ENCODE measurements at regions not wholly inside any gene's neighbourhood (a gene's known extent, or its start where the extent isn't known, plus 50 kb on each side); places are given as distances from the start of the nearest gene placed in this dataset.
"Not testable (repeated sequence)": the region's sequence is repeated elsewhere in the genome, so short reads cannot be mapped to it uniquely, and the experiment has no call there.

DNA sequence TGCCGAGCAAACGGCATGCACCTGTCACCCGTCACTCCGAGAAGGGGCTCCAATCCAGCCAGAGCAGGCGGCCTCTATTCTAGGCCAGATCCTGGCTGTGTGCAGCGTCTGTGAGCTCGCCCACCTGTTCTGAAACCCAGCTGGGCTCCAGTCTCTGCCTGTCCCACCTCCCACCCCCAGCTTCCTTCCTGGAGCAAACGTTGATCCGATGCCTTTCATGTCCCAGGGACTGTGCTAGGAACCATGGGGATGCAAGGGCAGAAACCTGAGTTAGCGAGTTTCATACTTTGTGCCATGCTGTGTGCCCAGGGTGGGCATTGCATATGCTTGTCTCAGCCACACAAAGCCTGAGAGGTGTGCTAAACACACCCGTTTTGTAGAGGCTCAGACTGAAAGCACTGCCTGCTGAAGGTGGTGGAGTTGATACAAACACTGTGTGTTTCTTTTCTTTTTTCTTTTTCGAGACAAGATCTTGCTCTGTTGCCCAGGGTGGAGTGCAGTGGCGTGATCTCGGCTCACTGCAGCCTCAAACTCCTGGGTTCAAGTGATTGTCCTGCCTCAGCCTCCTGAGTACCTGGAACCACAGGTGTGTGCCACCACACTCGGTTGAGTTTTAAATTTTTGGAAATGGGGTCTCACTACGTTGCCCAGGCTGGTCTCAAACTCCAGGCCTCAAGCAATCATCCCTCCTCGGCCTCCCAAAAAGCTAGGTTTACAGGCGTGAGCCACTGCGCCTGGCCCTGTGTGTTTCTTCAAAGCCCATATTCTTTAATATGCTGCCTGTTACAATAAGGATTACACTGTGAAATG lies 84.1 kb upstream of the MED13L start:
- no peak for DNase-seq (ENCODE audit: low read depth in 2 of 2)

DNA sequence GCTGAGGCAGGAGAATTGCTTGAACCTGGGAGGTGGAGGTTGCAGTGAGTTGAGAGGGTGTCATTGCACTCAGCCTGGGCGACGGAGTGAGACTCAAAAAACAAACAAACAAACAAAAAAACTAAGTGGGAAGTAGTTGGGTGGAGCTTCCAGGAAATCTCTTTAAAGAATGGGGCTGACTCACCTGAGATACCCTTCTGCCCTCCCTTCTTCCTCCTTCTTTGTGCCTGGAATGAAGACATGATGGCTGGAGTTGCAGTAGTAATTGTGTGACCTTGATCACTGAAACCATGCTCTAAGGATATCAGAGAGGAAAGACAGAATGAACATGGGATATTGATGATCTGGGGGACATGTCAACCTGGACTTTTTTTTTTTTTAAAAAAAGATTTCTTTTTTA lies 87.6 kb upstream of the MED13L start:
- DNase-seq (ENCODE audit: low read depth in 2 of 2) = no peak

DNA sequence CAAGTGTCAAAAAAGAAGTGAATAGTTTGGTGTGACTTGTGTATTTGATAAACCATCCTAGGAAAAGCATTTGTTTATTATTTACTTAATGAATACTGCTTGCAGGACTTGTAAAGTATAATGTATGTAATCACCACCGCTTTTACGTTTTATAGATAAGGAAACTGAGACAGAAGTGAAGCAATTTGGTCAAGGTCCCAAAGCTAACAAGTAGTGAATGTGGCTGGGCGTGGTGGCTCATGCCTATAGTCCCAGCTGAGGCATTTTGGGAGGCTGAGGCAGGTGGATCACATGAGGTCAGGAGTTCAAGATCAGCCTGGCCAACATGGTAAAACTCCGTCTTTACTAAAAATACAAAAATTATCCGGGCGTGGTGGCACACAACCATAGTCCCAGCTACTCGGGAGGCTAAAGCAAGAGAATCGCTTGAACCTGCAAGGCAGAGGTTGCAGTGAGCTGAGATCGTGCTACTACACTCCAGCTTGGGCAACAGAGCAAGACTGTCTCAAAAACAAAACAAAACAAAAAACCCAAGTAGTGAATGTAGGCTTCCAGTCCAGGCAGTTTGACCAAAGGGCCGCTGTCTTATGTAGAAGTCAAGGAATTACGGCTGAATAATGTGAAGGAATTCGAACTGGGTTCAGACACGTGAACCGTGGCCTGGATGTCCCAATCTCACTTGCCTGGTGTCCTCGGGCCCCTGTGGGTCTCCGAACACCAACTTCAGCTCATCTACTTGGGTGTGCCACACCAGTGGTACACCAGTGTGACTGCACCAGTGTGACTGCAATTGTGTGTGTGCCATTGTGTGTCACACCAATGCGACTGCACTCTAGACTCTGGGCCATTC lies 88.3 kb upstream of the MED13L start:
- no peak for DNase-seq (ENCODE audit: low read depth in 2 of 2)

- DNase-seq (ENCODE audit: low read depth in 2 of 2) = no peak
Observed at GRCh38 chr12:116366456-116366776, 88.9 kb upstream of the MED13L start.

DNA sequence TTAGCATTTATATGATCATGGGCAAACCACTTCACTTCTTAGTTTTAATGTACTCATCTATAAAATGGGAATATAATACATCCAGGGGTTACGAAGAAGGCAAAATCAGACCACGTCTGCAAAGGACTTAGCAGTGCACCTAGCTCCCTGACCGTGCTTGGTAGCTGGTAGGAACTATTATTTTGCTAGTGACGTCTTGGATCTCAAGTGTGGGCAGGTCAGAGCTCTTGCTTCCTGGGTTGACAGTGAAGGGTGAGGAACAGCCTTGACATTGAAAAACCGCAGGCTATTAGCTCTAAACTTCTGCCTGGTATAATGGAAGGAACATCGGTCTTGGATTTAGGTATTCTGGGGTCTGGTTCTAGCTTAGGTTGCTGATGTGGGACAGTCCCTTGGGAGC lies 89.3 kb upstream of the MED13L start:
- DNase-seq (ENCODE audit: low read depth in 2 of 2) = no peak

GRCh38 chr12:116368196-116369194 lies 91.0 kb upstream of the MED13L start:
- DNase-seq (ENCODE audit: low read depth in 2 of 2) = no peak

- DNase-seq (ENCODE audit: low read depth in 2 of 2) = no peak
Observed at GRCh38 chr12:116370004-116370404, 92.5 kb upstream of the MED13L start.

GRCh38 chr12:116370886-116371580 lies 93.5 kb upstream of the MED13L start:
- no peak for DNase-seq (ENCODE audit: low read depth in 2 of 2)

- no peak for DNase-seq (ENCODE audit: low read depth in 2 of 2)
Observed at GRCh38 chr12:116372815-116373214, 95.3 kb upstream of the MED13L start.

- DNase-seq (ENCODE audit: low read depth in 2 of 2) = no peak
Observed at GRCh38 chr12:116373572-116374206, 96.2 kb upstream of the MED13L start.

- DNase-seq (ENCODE audit: low read depth in 2 of 2) = no peak
Observed at GRCh38 chr12:116374207-116374606, 96.7 kb upstream of the MED13L start.

DNA sequence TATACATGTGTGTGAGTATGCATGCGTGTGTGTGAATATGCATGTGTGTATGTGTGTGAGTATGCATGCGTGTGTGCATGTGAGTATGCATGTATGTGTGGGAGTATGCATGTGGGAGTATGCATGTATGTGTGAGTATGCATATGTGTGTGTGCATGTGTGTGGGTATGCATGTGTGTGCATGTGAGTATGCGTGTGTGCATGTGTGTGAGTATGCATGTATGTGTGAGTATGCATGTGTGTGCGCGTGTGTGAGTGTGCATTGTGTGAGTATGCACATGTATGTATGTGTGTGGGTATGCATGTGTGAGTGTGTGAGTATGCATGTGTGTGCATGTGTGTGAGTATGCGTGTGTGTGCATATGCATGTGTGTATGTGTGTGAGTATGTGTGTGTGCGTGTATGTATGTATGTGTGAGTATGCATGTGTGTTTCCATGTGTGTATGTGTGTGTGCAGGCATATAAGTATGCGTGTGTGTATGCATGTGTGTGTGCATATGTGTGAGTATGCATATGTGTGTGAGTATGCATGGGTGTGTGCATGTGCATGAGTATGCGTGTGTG lies 97.9 kb upstream of the MED13L start:
- DNase-seq (ENCODE audit: low read depth in 2 of 2) = no peak

DNA sequence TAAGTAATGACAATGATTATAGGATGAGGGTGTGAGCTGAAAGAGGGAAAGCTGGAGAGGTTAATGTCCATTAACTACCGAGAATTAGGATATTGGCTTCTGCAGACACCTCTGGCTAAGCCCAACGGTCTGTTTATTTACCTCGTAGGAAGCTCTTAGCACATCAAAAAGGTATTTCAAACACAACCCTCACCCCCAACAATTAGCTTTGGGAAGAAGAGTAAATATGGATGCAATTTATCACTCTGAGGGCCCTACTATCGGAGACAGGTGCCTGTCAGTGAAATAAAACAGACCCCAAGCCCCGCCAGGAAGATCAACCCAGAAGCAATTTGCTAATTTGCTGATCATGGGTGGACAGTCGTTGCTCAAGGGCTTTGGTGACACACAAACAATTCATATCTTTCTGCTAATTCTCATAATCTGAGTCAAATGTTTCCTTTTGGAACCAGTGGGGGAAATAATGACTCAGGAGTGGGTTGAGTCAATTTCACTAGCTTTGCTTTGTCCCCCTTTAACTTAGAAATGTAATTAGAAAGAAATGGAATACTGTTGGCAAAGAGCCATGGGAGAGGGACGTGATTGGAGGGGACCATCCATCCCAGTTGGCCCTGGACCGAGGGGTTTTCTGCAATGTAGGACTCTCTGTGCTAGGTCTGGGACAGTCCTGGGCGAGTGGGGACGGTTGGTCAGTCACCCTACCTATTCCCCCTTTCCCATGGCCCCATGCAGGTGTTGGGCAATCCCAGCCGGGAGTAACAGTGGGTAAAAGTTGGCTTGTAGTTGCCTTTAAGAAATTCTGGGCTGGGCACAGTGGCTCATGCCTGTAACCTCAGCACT lies 99.1 kb upstream of the MED13L start:
- DNase-seq (ENCODE audit: low read depth in 2 of 2) = no peak

- not testable (repeated sequence) for DNase-seq (ENCODE audit: low read depth in 2 of 2)
Observed at GRCh38 chr12:116377194-116377571, 99.7 kb upstream of the MED13L start.

GRCh38 chr12:116378002-116378401 lies 100.5 kb upstream of the MED13L start:
- no peak for DNase-seq (ENCODE audit: low read depth in 2 of 2)

DNA sequence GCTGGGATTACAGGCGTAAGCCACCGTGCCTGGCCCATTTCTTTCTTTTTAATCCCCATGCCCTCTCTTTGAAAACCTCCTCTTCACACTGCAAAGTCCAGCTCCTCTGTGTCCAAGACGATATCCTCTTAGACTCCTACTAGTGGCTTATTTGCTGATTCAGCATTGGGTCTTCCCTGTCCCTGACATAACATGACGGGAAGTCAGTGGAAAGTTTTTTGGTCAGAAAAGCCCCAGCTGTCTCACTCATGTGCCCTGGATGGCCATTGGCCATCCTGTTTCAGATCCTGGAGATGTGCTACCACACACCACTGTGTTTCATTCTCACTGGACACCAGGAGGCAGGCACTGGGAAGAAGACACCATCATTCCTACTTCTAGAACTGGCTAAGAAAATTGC lies 102.6 kb upstream of the MED13L start:
- no peak for DNase-seq (ENCODE audit: low read depth in 2 of 2)

DNA sequence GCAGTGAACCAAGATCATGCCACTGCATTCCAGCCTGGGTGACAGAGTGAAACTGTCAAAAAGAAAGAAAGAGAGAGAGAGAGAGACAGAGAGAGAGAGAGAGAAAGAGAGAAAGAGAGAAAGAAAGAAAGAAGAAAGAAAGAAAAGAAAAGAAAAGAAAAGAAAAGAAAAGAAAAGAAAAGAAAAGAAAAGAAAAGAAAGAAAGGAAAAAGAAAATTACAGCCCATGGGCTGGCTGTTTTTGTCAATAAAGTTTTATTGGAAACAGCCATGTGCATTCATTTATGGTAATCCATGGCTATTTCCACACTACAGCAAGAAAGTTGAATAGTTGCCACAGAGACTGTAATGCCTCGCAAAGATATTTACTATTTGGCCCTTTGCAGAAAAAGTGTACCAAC lies 103.2 kb upstream of the MED13L start:
- DNase-seq (ENCODE audit: low read depth in 2 of 2) = not testable (repeated sequence)

GRCh38 chr12:116381240-116381743 lies 103.8 kb upstream of the MED13L start:
- DNase-seq (ENCODE audit: low read depth in 2 of 2) = no peak

Data from activated CD8-positive, alpha-beta memory T cell treated with anti-CD3 and anti-CD28 coated beads for 4 hours (primary cell).